Posterior vena cava (tissue), 2 donors: ENCODE measurements at regions not wholly inside any gene's neighbourhood (a gene's known extent, or its start where the extent isn't known, plus 50 kb on each side); places are given as distances from the start of the nearest gene placed in this dataset.

Experiments
- microRNA-seq, 2 donors: library from miRNA; unstranded; fragments of <30 nt; microRNA quantifications; one replicate each; pipeline ENCODE4 v1.2.0, GENCODE V29; 2020 to 2021; ENCODE audit warnings: borderline microRNAs expressed in 2 of 2
- donor health status: DM: yes; HTN: yes; CAD: no.
- donor health status: DM: yes; HTN: yes; CAD: no.

Small RNA genes lying in the stretch of these regions (microRNA-seq; reads per million reads assigned to microRNA genes)
- gene MIR1299 = 0 reads per million in 2 donors
